Right lobe of liver (tissue), 6 donors: ENCODE measurements at regions not wholly inside any gene's neighbourhood (a gene's known extent, or its start where the extent isn't known, plus 50 kb on each side); places are given as distances from the start of the nearest gene placed in this dataset.

ENCODE experiments used
- ATAC-seq, 4 donors: fragments of 200-7000 bp; cut with Tn5 transposase; one replicate each; pipeline ENCODE4 v1.9.1; 2020; ENCODE audit warnings: mild to moderate bottlenecking in 4 of 4, moderate library complexity in 4 of 4
- DNase-seq, 3 donors: peaks; one replicate each; pipeline ENCODE4 v3.0.0-alpha.2; 2020
- H3K27ac ChIP-seq, 3 donors: fragments of 200-600 bp; one replicate each; pipeline ENCODE4 v1.8.0; 2022
- H3K27me3 ChIP-seq, 2 donors: fragments of 200-600 bp; one replicate each; pipeline ENCODE4 v1.8.0; 2022
- H3K36me3 ChIP-seq, 4 donors: fragments of 200-600 bp; sonication (generic) in 1 of 4; one replicate each; pipeline versions ENCODE4 v1.5.1 to v1.8.0; 2017 to 2022; ENCODE audit warnings: control low read depth in 1 of 4
- H3K4me1 ChIP-seq, 4 donors: fragments of 200-600 bp; sonication (generic) in 1 of 4; one replicate each; pipeline versions ENCODE4 v1.5.1 to v1.8.0; 2017 to 2022; ENCODE audit warnings: control low read depth in 1 of 4
- H3K4me3 ChIP-seq, 3 donors: fragments of 200-600 bp; one replicate each; pipeline ENCODE4 v1.8.0; 2022
- H3K9me3 ChIP-seq, 4 donors: fragments of 200-600 bp; sonication (generic) in 1 of 4; one replicate each; pipeline versions ENCODE4 v1.5.1 to v1.8.0; 2017 to 2022; ENCODE audit warnings: control low read depth in 1 of 4
- CTCF ChIP-seq, 4 donors: fragments of 200-600 bp in 3 of 4; fragments of 450-650 bp in 1 of 4; IDR thresholded peaks; one replicate each; pipeline versions ENCODE4 v1.5.1 to v1.8.0; 2016 to 2022; ENCODE audit warnings: antibody characterized with exemption in 4 of 4, mild to moderate bottlenecking in 2 of 4
- POLR2A ChIP-seq: fragments of 450-650 bp; IDR thresholded peaks from one replicate; pipeline ENCODE4 v1.6.1; 2017; ENCODE audit warnings: antibody characterized with exemption, mild to moderate bottlenecking
- WGBS: methylation state at CpG from one replicate; pipeline ENCODE4 v1.1.6; 2018; ENCODE audit warnings: low coverage, low lambda C conversion rate; ENCODE audit not compliant: insufficient coverage; ENCODE audit errors: missing lambda C conversion rate; 5-methylcytosine and 5-hydroxymethylcytosine counted together
- intact Hi-C, 2 donors: fragments of 100-400 bp; cut with DNase I; formaldehyde crosslinking; loops; one replicate each; pipeline versions ENCODE4 v1.11.2 to v1.14.1; 2022
- donor health status: DM: no; HTN: yes; CAD: no.
- donor health status: DM: no; HTN: no; CAD: no.
- donor health status: DM: no; HTN: no; CAD: no.
- donor health status: DM: no; HTN: yes; CAD: no.
- donor health status: DM: no; HTN: yes; CAD: no.

- H3K4me3 ChIP-seq, result no peak overlapping the region
- no peaks in the 10 kb centered on the region for H3K4me1 ChIP-seq
- H3K36me3 ChIP-seq, result no peaks in the 10 kb centered on the region
- intact Hi-C loops, result no loop called here
- H3K27me3 ChIP-seq, result no peaks in the 10 kb centered on the region
- H3K27ac ChIP-seq, result no peak overlapping the region
- 30% methylated on average over 2 of the region's 2 CpGs for WGBS
- DNase-seq (no peak), ATAC-seq (no peak)
- no peak for TF ChIP-seq CTCF (IDR thresholded peaks at IDR 0.05)
- TF ChIP-seq POLR2A, result no peak
- H3K9me3 ChIP-seq, result no peaks in the 10 kb centered on the region
These were observed 440.5 kb downstream of the BRINP1 start for GRCh38 chr9:118928722-118929121.

- no peaks in the 10 kb centered on the region for H3K36me3 ChIP-seq
- intact Hi-C loops, result no loop called here
- TF ChIP-seq CTCF (IDR thresholded peaks at IDR 0.05), result no peak
- no peak for TF ChIP-seq POLR2A
- ATAC-seq, result no peak
- H3K9me3 ChIP-seq, result no peaks in the 10 kb centered on the region
- no peak overlapping the region for H3K4me3 ChIP-seq
- DNase-seq, result no peak
- H3K27ac ChIP-seq, result no peak overlapping the region
- H3K4me1 ChIP-seq, result no peaks in the 10 kb centered on the region
- WGBS, result 82% methylated on average over 2 of the region's 2 CpGs
- no peaks in the 10 kb centered on the region for H3K27me3 ChIP-seq
These were observed 439.9 kb downstream of the BRINP1 start for GRCh38 chr9:118929287-118929686.

GRCh38 chr9:118931941-118932340, 437.3 kb downstream of the BRINP1 start:
- Histone ChIP-seq H3K9me3 (no peaks in the 10 kb centered on the region), H3K36me3 (no peaks in the 10 kb centered on the region), H3K27ac (no peak overlapping the region), H3K4me3 (no peak overlapping the region), H3K4me1 (no peaks in the 10 kb centered on the region), H3K27me3 (no peaks in the 10 kb centered on the region)
- no peak for ATAC-seq
- no peak for TF ChIP-seq CTCF (IDR thresholded peaks at IDR 0.05)
- TF ChIP-seq POLR2A, result no peak
- intact Hi-C loops, result no loop called here
- no peak for DNase-seq
- WGBS, result 20% methylated on average over 1 of the region's 1 CpG

GRCh38 chr9:118938581-118938980, 430.7 kb downstream of the BRINP1 start:
- no peak for ATAC-seq
- DNase-seq, result no peak
- no peaks in the 10 kb centered on the region for H3K9me3 ChIP-seq
- no peaks in the 10 kb centered on the region for H3K36me3 ChIP-seq
- no peak overlapping the region for H3K4me3 ChIP-seq
- no peaks in the 10 kb centered on the region for H3K27me3 ChIP-seq
- H3K4me1 ChIP-seq, result no peaks in the 10 kb centered on the region
- TF ChIP-seq POLR2A (no peak), CTCF (IDR thresholded peaks at IDR 0.05) (no peak)
- H3K27ac ChIP-seq, result no peak overlapping the region
- intact Hi-C loops, result no loop called here

- Histone ChIP-seq H3K4me3 (no peak overlapping the region), H3K27me3 (no peaks in the 10 kb centered on the region), H3K27ac (no peak overlapping the region), H3K4me1 (no peaks in the 10 kb centered on the region), H3K36me3 (no peaks in the 10 kb centered on the region), H3K9me3 (no peaks in the 10 kb centered on the region)
- intact Hi-C loops, result no loop called here
- TF ChIP-seq CTCF (IDR thresholded peaks at IDR 0.05) (no peak), POLR2A (no peak)
- ATAC-seq, result no peak
- 32% methylated on average over 1 of the region's 1 CpG for WGBS
- DNase-seq, result no peak
These were observed 428.8 kb downstream of the BRINP1 start for GRCh38 chr9:118940473-118940872.
